PC-9 (cell line): ENCODE measurements at regions not wholly inside any gene's neighbourhood (a gene's known extent, or its start where the extent isn't known, plus 50 kb on each side); places are given as distances from the start of the nearest gene placed in this dataset.

Source experiments
- CTCF ChIP-seq: fragments of 200-600 bp; sonication (generic); conservative IDR thresholded peaks from 2 replicates; pipeline ENCODE4 v1.6.1; 2017; ENCODE audit warnings: mixed run types, antibody characterized with exemption, mild to moderate bottlenecking, moderate library complexity
- EZH2 ChIP-seq: fragments of 200-600 bp; sonication (generic); IDR thresholded peaks from 2 replicates; pipeline ENCODE4 v1.8.0; 2017; ENCODE audit warnings: antibody characterized with exemption, low read depth

DNA sequence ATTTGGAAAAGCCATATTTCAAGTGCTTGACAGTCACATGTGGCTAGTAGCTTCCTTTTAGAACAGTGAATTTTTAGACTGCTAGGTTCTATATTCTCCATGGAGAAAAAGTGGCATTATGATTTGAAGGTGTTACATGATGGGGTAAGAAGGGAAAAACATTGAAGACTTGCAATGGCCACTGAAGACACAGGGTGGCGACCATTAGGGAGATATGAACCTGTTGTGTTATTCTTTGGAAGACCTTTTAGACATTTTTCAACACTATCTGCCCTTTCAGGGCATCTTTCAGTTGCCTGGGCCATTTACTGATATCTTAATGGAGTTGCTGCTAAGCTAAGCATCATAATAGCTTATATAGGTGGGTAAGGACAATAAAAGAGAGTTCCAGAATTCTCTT, 1387.2 kb downstream of the SUCLG1 start:
- TF ChIP-seq CTCF (no peak), EZH2 (no peak)
